ENCODE measurements at regions not wholly inside any gene's neighbourhood (a gene's known extent, or its start where the extent isn't known, plus 50 kb on each side); places are given as distances from the start of the nearest gene placed in this dataset.

DNA sequence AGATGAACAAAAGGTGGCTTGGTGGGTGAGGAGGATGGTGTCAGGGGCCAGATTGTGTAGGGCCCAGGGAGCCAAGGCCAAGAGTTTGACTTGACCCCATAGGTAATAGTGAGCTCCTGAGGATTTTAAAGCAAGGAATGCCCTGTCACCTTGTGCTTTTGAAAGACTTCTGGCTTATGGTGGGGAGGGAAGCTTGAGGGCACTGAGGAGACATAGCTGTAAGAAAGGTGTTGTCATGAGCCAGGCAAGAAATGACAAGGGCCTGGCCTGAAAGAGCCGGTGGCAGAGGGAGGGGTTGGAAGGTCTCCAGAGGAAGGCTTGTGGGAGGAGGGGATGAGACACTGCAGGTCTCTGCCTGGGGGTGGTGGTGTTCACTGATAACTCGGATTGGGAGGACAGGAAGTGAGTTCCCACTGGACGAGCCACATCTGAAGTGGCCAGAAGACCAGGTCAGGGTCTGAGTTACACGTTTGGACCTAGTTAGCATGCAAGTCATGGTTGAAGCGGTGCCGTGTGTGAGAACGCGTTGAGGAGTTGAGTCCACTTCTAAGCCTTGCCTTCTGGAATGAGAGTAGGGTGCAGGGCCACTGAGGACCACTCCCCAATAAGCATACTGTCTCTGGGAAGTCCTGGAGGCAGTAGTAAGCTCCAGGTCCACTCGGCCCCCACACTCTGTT is 64.3 kb downstream of the TET3 start:
- no peak overlapping the region for H3K4me3 ChIP-seq (ENCODE audit: low read length)
- no peak for DNase-seq (ENCODE audit: low read depth)
- TF ChIP-seq, protein P1, sequence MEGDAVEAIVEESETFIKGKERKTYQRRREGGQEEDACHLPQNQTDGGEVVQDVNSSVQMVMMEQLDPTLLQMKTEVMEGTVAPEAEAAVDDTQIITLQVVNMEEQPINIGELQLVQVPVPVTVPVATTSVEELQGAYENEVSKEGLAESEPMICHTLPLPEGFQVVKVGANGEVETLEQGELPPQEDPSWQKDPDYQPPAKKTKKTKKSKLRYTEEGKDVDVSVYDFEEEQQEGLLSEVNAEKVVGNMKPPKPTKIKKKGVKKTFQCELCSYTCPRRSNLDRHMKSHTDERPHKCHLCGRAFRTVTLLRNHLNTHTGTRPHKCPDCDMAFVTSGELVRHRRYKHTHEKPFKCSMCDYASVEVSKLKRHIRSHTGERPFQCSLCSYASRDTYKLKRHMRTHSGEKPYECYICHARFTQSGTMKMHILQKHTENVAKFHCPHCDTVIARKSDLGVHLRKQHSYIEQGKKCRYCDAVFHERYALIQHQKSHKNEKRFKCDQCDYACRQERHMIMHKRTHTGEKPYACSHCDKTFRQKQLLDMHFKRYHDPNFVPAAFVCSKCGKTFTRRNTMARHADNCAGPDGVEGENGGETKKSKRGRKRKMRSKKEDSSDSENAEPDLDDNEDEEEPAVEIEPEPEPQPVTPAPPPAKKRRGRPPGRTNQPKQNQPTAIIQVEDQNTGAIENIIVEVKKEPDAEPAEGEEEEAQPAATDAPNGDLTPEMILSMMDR (conservative IDR thresholded peaks at IDR 0.05; ENCODE audit: low read length), result no peak

DNA sequence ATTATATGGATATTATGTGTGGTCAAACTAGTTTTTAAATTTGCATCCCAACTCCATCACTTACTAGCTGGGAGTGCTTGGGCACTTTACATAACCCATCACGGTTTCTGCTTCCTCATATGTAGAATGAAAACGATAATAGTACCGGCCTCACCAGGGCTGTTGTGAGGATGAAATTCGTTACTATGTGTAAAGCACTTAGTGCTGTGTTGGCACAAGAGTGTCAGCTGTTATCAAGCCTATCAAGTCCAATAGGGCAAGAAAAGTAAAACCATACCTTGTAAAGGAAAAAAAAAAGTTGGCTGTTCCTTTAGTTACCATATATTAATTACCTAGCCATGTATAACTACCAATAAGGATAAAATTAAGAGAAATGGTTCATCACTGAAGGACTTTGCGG is 65.4 kb downstream of the TET3 start:
- no peak overlapping the region for H3K4me3 ChIP-seq (ENCODE audit: low read length)
- DNase-seq (ENCODE audit: low read depth), result no peak
- TF ChIP-seq, protein P1 (conservative IDR thresholded peaks at IDR 0.05; ENCODE audit: low read length), result no peak

DNA sequence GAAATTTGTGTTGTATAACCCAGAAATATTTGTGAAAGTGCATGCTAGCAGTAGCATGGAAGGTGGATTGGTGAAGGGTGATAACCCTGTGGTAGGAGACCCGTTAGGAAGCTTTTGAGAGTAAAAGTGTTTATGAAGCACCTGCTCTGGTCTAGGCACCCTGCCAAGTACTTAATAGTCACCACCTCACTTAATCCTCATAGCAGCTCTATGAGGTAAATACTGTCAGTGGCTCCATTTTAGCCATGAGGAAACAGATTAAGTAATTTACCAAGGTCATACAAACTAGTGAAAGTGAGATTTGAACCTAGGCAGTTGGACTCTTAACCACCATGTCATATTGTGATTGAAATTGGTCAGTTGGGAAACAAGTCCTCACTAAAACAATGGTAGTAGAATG is 66.8 kb downstream of the TET3 start:
- no peak overlapping the region for H3K4me3 ChIP-seq (ENCODE audit: low read length)
- TF ChIP-seq, protein P1 (conservative IDR thresholded peaks at IDR 0.05; ENCODE audit: low read length), result no peak
- DNase-seq (ENCODE audit: low read depth), result no peak

DNA sequence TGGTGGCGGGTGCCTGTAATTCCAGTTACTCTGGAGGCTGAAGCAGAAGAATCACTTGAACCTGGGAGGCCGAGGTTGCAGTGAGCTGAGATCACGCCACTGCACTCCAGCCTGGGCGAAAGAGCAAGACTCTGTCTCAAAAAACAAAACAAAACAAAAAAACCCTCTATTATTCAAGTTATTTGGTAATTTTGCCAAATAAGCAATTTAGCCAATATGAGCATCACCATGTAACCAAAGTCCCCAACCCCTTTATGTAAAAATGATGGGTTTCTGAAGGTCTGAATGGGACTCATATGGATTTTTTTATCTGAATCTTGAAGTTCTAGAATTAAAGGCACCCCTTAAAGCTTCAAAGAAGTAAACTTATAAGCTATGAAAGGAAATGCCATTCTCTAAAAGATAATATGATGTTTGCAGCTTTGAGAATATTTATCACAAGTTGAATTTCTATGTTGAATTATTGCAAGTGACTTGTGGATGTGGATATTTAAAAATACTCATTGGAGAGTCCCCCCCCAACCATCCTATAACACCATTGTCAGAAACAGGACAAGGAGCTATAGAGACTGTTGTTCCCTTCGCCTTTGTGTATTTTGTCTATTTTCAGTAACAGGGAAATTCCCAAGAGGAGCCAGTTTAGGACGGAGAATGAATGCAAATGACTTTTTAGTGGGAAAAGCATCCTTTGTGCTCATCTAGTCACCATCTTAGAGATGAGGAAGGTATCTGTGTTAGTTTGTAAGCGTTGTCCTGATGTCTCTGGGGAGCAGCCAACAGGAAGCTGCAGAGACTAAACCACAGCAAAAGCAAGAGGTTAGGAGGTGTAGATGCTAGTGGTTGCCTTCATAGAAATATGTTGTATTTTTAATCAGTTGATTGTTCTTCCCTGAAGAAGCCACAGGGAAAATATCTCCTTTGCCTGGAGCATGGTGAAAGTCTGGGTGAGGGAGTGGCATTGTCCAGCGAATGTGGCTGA is 68.3 kb downstream of the TET3 start:
- no peak overlapping the region for H3K4me3 ChIP-seq (ENCODE audit: low read length)
- TF ChIP-seq, protein P1 (conservative IDR thresholded peaks at IDR 0.05; ENCODE audit: low read length), result no peak
- DNase-seq (ENCODE audit: low read depth), result no peak

DNA sequence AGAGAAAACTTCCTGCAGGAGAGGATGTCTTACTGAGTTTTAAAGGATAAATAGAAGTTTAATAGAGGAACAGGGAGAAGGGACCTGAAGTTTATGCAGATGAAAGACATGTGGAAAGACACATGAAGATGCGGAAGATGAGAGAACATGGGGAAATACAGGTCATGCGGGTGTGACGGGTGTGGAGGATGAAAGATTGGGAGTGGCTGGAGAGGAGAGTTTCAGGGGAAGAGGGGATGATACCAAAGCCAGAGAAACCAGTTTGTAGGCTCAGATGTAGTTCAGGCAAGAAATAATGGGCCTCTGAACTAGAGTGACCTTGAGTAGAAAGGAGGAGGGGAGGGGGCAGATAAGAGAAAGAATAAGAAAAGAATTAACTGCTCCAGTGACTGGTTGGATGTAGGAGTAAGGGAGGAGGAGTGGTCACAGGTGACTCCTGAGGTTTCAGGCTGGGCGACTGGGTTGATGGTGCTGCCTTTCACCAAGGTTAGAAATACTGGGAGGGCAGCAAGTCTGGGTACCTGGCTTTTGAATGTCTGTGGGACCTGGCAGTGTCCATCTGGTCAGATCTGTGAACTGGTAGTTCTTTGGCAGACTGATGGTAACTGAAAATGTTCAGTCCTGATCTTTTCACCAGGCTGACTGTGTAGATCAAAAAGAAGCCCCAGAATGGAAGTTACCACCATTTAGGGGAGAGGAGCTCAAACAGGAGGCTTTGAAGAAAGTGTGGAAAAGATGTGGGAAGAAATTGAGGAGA is 69.4 kb downstream of the TET3 start:
- H3K4me3 ChIP-seq (ENCODE audit: low read length), result no peak overlapping the region
- DNase-seq (ENCODE audit: low read depth), result no peak
- TF ChIP-seq, protein P1 (conservative IDR thresholded peaks at IDR 0.05; ENCODE audit: low read length), result no peak

DNA sequence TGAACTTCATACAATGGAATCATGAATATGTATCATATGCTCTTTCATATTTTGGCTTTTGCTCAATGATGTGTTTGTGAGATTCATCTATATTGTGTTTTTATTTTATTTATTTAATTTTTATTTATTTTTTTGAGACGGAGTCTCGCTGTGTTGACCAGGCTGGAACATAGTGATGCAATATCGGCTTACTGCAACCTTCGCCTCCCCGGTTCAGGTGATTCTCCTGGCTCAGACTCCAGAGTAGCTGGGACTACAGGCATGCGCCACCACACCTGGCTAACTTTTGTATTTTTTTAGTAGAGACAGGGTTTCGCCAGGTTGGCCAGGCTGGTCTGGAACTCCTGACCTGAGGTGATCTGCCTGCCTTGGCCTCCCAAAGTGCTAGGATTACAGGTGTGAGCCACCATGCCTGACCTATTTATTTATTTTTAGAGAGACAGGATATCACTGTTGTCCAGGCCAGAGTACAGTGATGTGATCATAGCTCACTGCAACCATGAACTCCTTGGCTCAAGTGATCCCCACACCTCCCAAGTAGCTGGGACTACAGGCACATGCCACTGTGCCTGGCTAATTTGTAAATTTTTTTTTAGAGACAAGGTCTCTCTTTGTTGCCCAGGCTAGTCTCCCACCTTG is 74.5 kb downstream of the TET3 start:
- H3K4me3 ChIP-seq (ENCODE audit: low read length), result no peak overlapping the region
- TF ChIP-seq, protein P1 (conservative IDR thresholded peaks at IDR 0.05; ENCODE audit: low read length), result no peak
- no peak for DNase-seq (ENCODE audit: low read depth)
